T-helper 2 cell treated with Interferon-gamma antibody and Interleukin-4, amounts not matched to agents 100 ng/mL and 5 ng/mL, for 36 hours (primary cell): ENCODE measurements at regions not wholly inside any gene's neighbourhood (a gene's known extent, or its start where the extent isn't known, plus 50 kb on each side); places are given as distances from the start of the nearest gene placed in this dataset.
"Not testable (repeated sequence)": the region's sequence is repeated elsewhere in the genome, so short reads cannot be mapped to it uniquely, and the experiment has no call there.

ENCODE experiments used
- intact Hi-C: fragments of 100-400 bp; cut with micrococcal nuclease; formaldehyde crosslinking; loops from one replicate; pipeline ENCODE4 v1.15.1; 2023

GRCh38 chr3:86794361-86795065 lies 196.4 kb downstream of the VGLL3 start:
- intact Hi-C loops = no loop called here

- intact Hi-C loops = no loop called here
Observed at GRCh38 chr3:86793786-86794185, 197.2 kb downstream of the VGLL3 start.

- intact Hi-C loops = no loop called here
Observed at GRCh38 chr3:86792316-86792715, 198.6 kb downstream of the VGLL3 start.

- intact Hi-C loops = no loop called here
Observed at GRCh38 chr3:86790884-86791549, 199.9 kb downstream of the VGLL3 start.

GRCh38 chr3:86788371-86788770 lies 202.6 kb downstream of the VGLL3 start:
- intact Hi-C loops = no loop called here

GRCh38 chr3:86787091-86787490 lies 203.9 kb downstream of the VGLL3 start:
- intact Hi-C loops = no loop called here

GRCh38 chr3:86785386-86785785 lies 205.6 kb downstream of the VGLL3 start:
- intact Hi-C loops = no loop called here

- intact Hi-C loops = no loop called here
Observed at GRCh38 chr3:86782866-86783265, 208.1 kb downstream of the VGLL3 start.

- intact Hi-C loops = no loop called here
Observed at GRCh38 chr3:86782286-86782685, 208.7 kb downstream of the VGLL3 start.

GRCh38 chr3:86774082-86774691 lies 216.8 kb downstream of the VGLL3 start:
- intact Hi-C loops = loop anchor here (1.0 to 5.0 kb wide), 2 partner anchors 313 to 394 kb away; no protein-coding TSS in a partner anchor

- intact Hi-C loops = loop anchor here (5.0 kb wide), 1 partner anchor 315 kb away; no protein-coding TSS in a partner anchor
Observed at GRCh38 chr3:86772699-86773098, 218.2 kb downstream of the VGLL3 start.

- intact Hi-C loops = loop anchor here (5.0 kb wide), 1 partner anchor 315 kb away; no protein-coding TSS in a partner anchor
Observed at GRCh38 chr3:86771741-86772512, 219.0 kb downstream of the VGLL3 start.

GRCh38 chr3:86766331-86766730 lies 224.6 kb downstream of the VGLL3 start:
- intact Hi-C loops = loop anchor here (10.0 kb wide), 1 partner anchor 1112 kb away; no protein-coding TSS in a partner anchor

GRCh38 chr3:86757322-86758179 lies 233.4 kb downstream of the VGLL3 start:
- intact Hi-C loops = not testable (repeated sequence)

GRCh38 chr3:86748015-86748414 lies 242.9 kb downstream of the VGLL3 start:
- intact Hi-C loops = no loop called here

GRCh38 chr3:86744051-86744450 lies 246.9 kb downstream of the VGLL3 start:
- intact Hi-C loops = no loop called here

- intact Hi-C loops = no loop called here
Observed at GRCh38 chr3:86743233-86743632, 247.7 kb downstream of the VGLL3 start.

- intact Hi-C loops = no loop called here
Observed at GRCh38 chr3:86740751-86741150, 250.2 kb downstream of the VGLL3 start.

- intact Hi-C loops = no loop called here
Observed at GRCh38 chr3:86739244-86739643, 251.7 kb downstream of the VGLL3 start.

- intact Hi-C loops = no loop called here
Observed at GRCh38 chr3:86738684-86739083, 252.3 kb downstream of the VGLL3 start.

GRCh38 chr3:86737517-86737916 lies 253.4 kb downstream of the VGLL3 start:
- intact Hi-C loops = no loop called here
